ENCODE measurements at regions not wholly inside any gene's neighbourhood (a gene's known extent, or its start where the extent isn't known, plus 50 kb on each side); places are given as distances from the start of the nearest gene placed in this dataset.
A peak's percentile ranks its signal among the peaks of the same experiment; 100 is the strongest.

- TF ChIP-seq CTCF (IDR thresholded peaks at IDR 0.05; ENCODE audit: insufficient read depth, missing control alignments), result no peak
- FAIRE-seq (no peak), DNase-seq (ENCODE audit: insufficient read length, low spot score) (no peak)
Measured at GRCh38 chr5:179408611-179409010, 63.4 kb upstream of the ADAMTS2 start.

DNA sequence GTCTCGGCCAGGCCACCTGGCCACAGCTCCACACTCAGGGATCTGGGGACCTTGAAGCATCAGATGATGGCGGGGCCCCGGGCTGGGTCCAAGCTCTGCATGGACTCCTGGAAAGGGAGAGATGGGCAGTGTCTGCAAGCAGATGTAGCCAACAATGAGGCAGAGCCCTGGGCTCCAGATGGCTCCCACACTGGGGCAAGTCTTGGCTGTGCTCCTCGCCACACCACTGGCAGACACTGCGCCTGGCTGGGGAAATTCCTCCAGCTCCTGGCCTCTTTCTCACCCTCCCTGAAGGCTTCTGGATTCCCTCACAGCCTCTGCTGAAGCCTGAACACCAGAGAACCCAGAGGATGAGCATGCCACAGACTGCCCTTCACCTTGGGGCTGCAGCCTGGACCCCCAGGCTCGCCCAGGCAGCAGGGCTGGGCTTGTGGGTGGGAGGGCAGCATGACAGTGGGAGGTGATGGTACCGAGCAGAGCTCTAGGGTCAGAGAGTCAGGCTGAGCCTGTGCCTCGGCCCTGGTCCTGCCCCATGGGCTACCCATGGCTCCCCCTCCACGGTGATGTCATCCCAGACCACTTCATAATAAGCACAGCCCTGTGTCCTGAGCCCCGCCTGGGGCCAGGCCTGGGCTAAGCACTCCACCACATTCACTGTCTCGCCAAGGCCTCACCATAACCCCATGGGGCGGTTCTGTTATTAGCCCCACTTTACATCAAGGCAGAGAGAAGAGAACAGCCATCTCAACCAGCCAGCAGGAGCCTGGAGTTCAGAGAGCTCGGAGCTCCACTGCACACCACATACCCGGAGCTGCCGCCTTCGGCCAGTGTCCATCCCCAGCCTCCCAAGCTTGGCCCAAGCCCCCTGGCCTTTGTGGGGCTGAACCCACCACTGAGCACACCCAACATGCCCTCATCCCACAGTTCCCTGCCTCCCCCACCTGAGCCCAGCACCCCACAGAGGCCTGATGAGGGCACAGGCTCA is 62.2 kb upstream of the ADAMTS2 start:
- DNase-seq (ENCODE audit: insufficient read length, low spot score), result no peak
- no peak for FAIRE-seq
- no peak for TF ChIP-seq CTCF (IDR thresholded peaks at IDR 0.05; ENCODE audit: insufficient read depth, missing control alignments)

- DNase-seq (ENCODE audit: insufficient read length, low spot score) (no peak), FAIRE-seq (no peak)
- no peak for TF ChIP-seq CTCF (IDR thresholded peaks at IDR 0.05; ENCODE audit: insufficient read depth, missing control alignments)
Measured at GRCh38 chr5:179406031-179406961, 61.0 kb upstream of the ADAMTS2 start.

- FAIRE-seq, result no peak
- no peak for TF ChIP-seq CTCF (IDR thresholded peaks at IDR 0.05; ENCODE audit: insufficient read depth, missing control alignments)
- DNase-seq (ENCODE audit: insufficient read length, low spot score), result no peak
Measured at GRCh38 chr5:179405426-179406030, 60.3 kb upstream of the ADAMTS2 start.

GRCh38 chr5:179405054-179405416 is 59.8 kb upstream of the ADAMTS2 start:
- DNase-seq (ENCODE audit: insufficient read length, low spot score), result no peak
- TF ChIP-seq CTCF (IDR thresholded peaks at IDR 0.05; ENCODE audit: insufficient read depth, missing control alignments), result no peak
- FAIRE-seq, result no peak

- TF ChIP-seq CTCF (IDR thresholded peaks at IDR 0.05; ENCODE audit: insufficient read depth, missing control alignments), result peak; percentile 10
- no peak for DNase-seq (ENCODE audit: insufficient read length, low spot score)
- FAIRE-seq, result no peak
Measured at GRCh38 chr5:179404321-179405053, 59.2 kb upstream of the ADAMTS2 start.

Measured in D721Med (cell line).